ENCODE measurements at regions not wholly inside any gene's neighbourhood (a gene's known extent, or its start where the extent isn't known, plus 50 kb on each side); places are given as distances from the start of the nearest gene placed in this dataset.

- ChIA-PET CTCF (no interaction called here), POLR2A (no interaction called here)
- H3K36me3 Mint-ChIP-seq: no peaks in the 10 kb centered on the region
- intact Hi-C loops (cut with micrococcal nuclease): no loop called here
- H3K27ac Mint-ChIP-seq: no peak overlapping the region
- H3K9me3 Mint-ChIP-seq: no peaks in the 10 kb centered on the region
- H3K27me3 Mint-ChIP-seq: no peaks in the 10 kb centered on the region
- H3K4me3 Mint-ChIP-seq: no peak overlapping the region
- no peak for DNase-seq
- no peaks in the 10 kb centered on the region for H3K4me1 Mint-ChIP-seq (ENCODE audit: low read depth)
These were observed 77.6 kb upstream of the PCDH18 start for GRCh38 chr4:137609718-137610430.

DNA sequence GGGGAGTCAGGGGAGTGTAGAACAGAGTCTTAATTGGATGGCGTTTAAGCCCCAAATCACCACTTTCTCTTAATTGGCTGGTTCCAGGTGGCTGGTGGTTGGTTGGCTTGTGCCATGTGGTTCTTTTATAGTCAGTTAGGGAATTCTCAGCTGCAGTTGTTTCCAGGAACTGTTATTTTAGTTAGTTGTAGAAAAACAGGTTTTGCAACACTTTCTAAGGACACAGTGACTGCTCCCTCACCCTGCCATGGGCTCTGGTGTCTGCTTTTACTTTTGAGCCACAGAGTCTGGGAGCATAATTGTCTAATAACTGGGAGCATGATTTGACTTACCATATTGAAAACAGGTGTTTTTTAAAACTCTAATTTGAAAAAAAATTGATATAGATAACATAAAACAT lies 75.8 kb upstream of the PCDH18 start:
- intact Hi-C loops (cut with micrococcal nuclease): no loop called here
- no peaks in the 10 kb centered on the region for H3K36me3 Mint-ChIP-seq

GRCh38 chr4:137602436-137602835 lies 70.1 kb upstream of the PCDH18 start:
- Mint-ChIP-seq H3K36me3 (no peaks in the 10 kb centered on the region), H3K4me1 (ENCODE audit: low read depth) (no peaks in the 10 kb centered on the region), H3K27ac (no peak overlapping the region), H3K27me3 (no peaks in the 10 kb centered on the region), H3K4me3 (no peak overlapping the region), H3K9me3 (no peaks in the 10 kb centered on the region)
- intact Hi-C loops (cut with micrococcal nuclease): no loop called here
- CTCF ChIA-PET: no interaction called here
- POLR2A ChIA-PET: no interaction called here
- no peak for DNase-seq

More for the DNA sequence above, 75.8 kb upstream of the PCDH18 start:
- Mint-ChIP-seq H3K9me3 (no peaks in the 10 kb centered on the region), H3K27me3 (no peaks in the 10 kb centered on the region), H3K27ac (no peak overlapping the region), H3K4me1 (ENCODE audit: low read depth) (no peaks in the 10 kb centered on the region), H3K4me3 (no peak overlapping the region)
- POLR2A ChIA-PET: no interaction called here
- CTCF ChIA-PET: no interaction called here
- DNase-seq: no peak

DNA sequence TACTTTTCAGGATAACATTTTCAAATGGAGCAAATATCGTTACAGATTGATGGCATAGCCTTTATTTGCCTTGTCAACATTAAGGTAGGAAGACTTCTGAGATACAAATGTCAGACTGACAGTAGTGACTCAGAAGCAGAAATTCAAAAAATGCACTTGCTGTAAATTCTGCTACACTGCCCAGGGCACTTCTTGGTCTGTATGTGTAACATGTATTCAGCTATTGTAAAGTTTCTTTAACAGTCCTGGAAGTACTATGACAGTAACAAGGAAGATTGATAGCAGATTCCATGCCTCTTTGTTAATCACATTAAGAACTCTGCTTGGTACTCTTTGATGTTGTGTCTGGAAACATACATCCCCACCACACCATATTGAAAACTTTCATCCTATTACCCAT lies 69.6 kb upstream of the PCDH18 start:
- Mint-ChIP-seq H3K9me3 (no peaks in the 10 kb centered on the region), H3K4me1 (ENCODE audit: low read depth) (no peaks in the 10 kb centered on the region), H3K36me3 (no peaks in the 10 kb centered on the region), H3K27me3 (no peaks in the 10 kb centered on the region), H3K27ac (no peak overlapping the region), H3K4me3 (no peak overlapping the region)
- ChIA-PET CTCF (no interaction called here), POLR2A (no interaction called here)
- intact Hi-C loops (cut with micrococcal nuclease): no loop called here
- no peak for DNase-seq

DNA sequence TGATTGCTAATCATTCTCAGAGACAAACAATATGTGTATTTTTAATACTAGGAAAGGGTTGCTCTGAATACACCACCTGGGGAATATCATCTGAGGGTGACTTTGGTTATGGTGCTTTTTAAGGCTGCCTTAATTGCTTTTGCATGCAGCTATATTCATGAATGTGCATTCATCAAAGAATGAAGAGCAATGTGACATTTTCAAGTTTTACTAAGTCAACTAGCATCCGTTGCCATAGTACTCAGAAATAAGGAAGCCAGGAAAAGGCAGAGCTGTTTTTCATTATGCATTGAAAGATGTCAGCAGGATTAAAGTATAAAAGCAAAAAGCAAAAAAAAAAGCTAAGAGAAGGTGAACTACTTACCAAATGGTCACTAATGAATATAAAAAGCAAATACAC lies 67.4 kb upstream of the PCDH18 start:
- Mint-ChIP-seq H3K36me3 (no peaks in the 10 kb centered on the region), H3K4me1 (ENCODE audit: low read depth) (no peaks in the 10 kb centered on the region), H3K9me3 (peaks cover 3% of the 10 kb centered on the region), H3K4me3 (no peak overlapping the region), H3K27me3 (no peaks in the 10 kb centered on the region), H3K27ac (no peak overlapping the region)
- intact Hi-C loops (cut with micrococcal nuclease): no loop called here
- POLR2A ChIA-PET: no interaction called here
- CTCF ChIA-PET: no interaction called here
- DNase-seq: no peak

DNA sequence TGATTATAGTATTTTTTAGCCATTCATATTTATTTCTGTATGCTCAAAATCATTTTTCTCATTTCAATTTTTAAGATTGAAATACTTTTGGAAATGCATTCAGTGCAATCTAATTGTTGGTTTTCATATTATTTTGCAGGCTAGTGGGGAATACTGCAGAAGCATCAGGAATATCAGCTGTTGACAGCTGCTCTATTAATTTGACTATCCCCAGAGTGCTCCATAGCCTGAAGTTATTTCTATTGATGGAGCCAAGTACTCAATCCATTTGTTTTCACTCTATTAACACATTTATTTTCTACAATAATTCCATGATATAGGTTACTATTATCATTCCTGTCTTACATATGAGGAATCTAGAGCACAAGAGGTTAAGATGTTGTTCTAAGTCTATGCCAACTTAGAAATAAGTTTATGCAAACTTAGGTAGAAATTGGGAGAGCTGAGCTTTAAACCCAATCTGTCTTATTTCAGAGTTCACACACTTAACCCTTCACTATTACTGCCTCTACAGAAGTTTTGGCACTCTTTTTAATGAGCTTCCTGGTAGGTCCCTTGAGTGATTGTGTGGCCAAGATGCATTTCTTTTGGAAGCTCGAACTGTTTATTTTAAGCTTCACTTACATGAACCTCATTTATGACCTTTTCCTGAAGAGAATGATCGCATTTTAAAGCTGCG lies 65.6 kb upstream of the PCDH18 start:
- H3K4me3 Mint-ChIP-seq: no peak overlapping the region
- DNase-seq: no peak
- H3K9me3 Mint-ChIP-seq: peaks cover 3% of the 10 kb centered on the region
- intact Hi-C loops (cut with micrococcal nuclease): no loop called here
- H3K27me3 Mint-ChIP-seq: no peaks in the 10 kb centered on the region
- H3K36me3 Mint-ChIP-seq: no peaks in the 10 kb centered on the region
- CTCF ChIA-PET: interaction anchor here (1.0 kb wide), 1 partner anchor 14 kb away, joined by 3 read pairs; no protein-coding TSS in a partner anchor
- no peak overlapping the region for H3K27ac Mint-ChIP-seq
- H3K4me1 Mint-ChIP-seq (ENCODE audit: low read depth): no peaks in the 10 kb centered on the region
- POLR2A ChIA-PET: no interaction called here

DNA sequence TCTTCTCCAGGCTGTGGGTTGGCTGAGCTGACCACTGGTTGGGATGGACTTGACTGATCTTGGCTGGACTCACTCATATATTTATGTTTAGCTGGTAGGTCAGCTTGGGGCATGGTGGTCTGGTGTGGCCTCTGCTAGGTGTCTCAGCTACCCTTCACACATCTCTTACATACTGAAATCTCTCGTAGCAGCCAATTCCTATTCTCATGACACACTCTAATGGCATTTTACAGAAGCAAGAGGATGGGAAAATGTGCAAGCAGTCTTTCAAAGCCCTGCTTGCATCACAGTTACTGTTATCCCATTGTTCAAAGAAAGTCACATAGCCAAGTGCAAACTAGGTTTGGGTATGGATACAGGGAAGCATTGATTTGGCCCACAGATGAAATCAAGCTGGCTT lies 55.5 kb upstream of the PCDH18 start:
- H3K27me3 Mint-ChIP-seq: no peaks in the 10 kb centered on the region
- no peak for DNase-seq
- ChIA-PET POLR2A (no interaction called here), CTCF (no interaction called here)
- H3K27ac Mint-ChIP-seq: no peak overlapping the region
- H3K4me3 Mint-ChIP-seq: no peak overlapping the region
- no peaks in the 10 kb centered on the region for H3K4me1 Mint-ChIP-seq (ENCODE audit: low read depth)
- H3K36me3 Mint-ChIP-seq: no peaks in the 10 kb centered on the region
- intact Hi-C loops (cut with micrococcal nuclease): no loop called here
- H3K9me3 Mint-ChIP-seq: no peaks in the 10 kb centered on the region

DNA sequence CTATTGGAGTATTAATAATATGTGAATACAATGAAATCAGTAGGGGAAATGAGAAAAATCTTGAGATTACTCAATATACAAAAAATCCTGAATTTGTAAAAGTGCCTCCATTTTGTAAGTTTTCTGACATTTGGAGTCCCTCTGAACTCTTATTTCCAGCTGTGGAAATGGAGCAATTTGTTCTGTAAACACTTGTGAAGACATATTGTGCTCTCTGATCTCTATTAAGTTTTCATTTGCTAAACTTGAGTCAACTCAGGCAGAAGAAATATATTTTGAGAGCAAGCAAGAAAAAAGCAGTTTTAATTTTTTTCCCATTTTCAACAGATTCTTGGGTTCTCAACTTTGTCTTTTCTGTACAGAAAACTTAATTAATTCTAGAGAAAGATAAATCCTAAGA lies 51.4 kb upstream of the PCDH18 start:
- Mint-ChIP-seq H3K4me3 (no peak overlapping the region), H3K27ac (no peak overlapping the region), H3K4me1 (ENCODE audit: low read depth) (no peaks in the 10 kb centered on the region), H3K36me3 (no peaks in the 10 kb centered on the region), H3K9me3 (no peaks in the 10 kb centered on the region), H3K27me3 (no peaks in the 10 kb centered on the region)
- no peak for DNase-seq
- intact Hi-C loops (cut with micrococcal nuclease): no loop called here
- CTCF ChIA-PET: no interaction called here
- POLR2A ChIA-PET: no interaction called here

Data from activated CD4-positive, alpha-beta memory T cell treated with anti-CD3 and anti-CD28 coated beads for 36 hours (primary cell).